Activated naive CD8-positive, alpha-beta T cell treated with anti-CD3 and anti-CD28 coated beads for 36 hours (primary cell): ENCODE measurements at regions not wholly inside any gene's neighbourhood (a gene's known extent, or its start where the extent isn't known, plus 50 kb on each side); places are given as distances from the start of the nearest gene placed in this dataset.

Source experiments
- DNase-seq: peaks from one replicate; pipeline ENCODE4 v3.0.0; 2021
- H3K27ac Mint-ChIP-seq: one replicate; pipeline ENCODE4 v1.8.0; 2022; ENCODE audit warnings: mild to moderate bottlenecking, moderate library complexity, mixed read lengths
- H3K27me3 Mint-ChIP-seq: one replicate; pipeline ENCODE4 v1.8.0; 2022; ENCODE audit warnings: mild to moderate bottlenecking, mixed read lengths
- H3K36me3 Mint-ChIP-seq: one replicate; pipeline ENCODE4 v1.8.0; 2021; ENCODE audit warnings: mild to moderate bottlenecking, mixed read lengths
- H3K4me1 Mint-ChIP-seq: one replicate; pipeline ENCODE4 v1.8.0; 2021; ENCODE audit warnings: mixed read lengths
- H3K4me3 Mint-ChIP-seq: one replicate; pipeline ENCODE4 v1.8.0; 2022; ENCODE audit warnings: mild to moderate bottlenecking, moderate library complexity, mixed read lengths
- H3K9me3 Mint-ChIP-seq: one replicate; pipeline ENCODE4 v1.8.0; 2022; ENCODE audit warnings: mixed read lengths

DNA sequence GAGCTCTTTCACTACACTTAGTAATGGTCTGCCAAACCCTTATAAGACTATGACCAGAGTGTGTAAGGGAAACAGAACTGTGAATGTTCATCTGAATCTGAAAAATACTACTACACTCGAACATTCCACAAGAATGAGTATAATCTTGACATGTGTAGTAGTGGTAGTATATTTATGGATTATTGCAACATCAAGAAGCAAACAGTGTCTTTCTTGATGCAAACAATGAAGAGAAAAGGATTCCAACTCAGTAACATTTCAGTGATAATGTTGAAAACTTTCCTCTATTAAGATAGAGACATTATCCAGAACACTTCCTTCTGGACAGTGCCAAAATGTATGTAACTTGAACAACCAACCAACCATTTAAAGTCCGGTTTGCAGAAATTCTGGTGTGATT is 394.7 kb upstream of the CPEB2 start:
- H3K27me3 Mint-ChIP-seq: peaks cover 11% of the 10 kb centered on the region
- no peak for DNase-seq
- H3K4me3 Mint-ChIP-seq: no peak overlapping the region
- no peak overlapping the region for H3K27ac Mint-ChIP-seq
- no peaks in the 10 kb centered on the region for H3K9me3 Mint-ChIP-seq
- H3K4me1 Mint-ChIP-seq: no peaks in the 10 kb centered on the region
- H3K36me3 Mint-ChIP-seq: no peaks in the 10 kb centered on the region

DNA sequence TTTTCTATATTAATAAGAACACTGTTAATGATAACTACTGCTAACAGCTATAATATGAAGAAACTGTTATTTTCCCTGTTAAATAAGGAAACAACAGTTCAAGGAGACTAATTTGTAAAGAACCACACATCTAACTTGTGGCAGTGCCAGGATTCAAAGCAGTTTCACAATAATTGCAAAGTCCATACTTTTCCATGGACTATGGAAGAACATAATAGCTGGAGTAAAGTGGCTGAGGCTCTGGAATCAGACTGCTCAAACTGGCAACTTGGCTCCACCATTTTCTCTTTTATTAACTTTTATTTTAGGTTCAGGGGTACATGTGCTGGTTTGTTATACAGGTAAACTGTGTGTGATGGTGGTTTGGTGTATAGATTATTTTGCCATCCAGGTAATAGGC is 393.7 kb upstream of the CPEB2 start:
- peaks cover 12% of the 10 kb centered on the region for H3K27me3 Mint-ChIP-seq
- no peak overlapping the region for H3K27ac Mint-ChIP-seq
- no peaks in the 10 kb centered on the region for H3K36me3 Mint-ChIP-seq
- DNase-seq: no peak
- no peak overlapping the region for H3K4me3 Mint-ChIP-seq
- H3K4me1 Mint-ChIP-seq: no peaks in the 10 kb centered on the region
- no peaks in the 10 kb centered on the region for H3K9me3 Mint-ChIP-seq

DNA sequence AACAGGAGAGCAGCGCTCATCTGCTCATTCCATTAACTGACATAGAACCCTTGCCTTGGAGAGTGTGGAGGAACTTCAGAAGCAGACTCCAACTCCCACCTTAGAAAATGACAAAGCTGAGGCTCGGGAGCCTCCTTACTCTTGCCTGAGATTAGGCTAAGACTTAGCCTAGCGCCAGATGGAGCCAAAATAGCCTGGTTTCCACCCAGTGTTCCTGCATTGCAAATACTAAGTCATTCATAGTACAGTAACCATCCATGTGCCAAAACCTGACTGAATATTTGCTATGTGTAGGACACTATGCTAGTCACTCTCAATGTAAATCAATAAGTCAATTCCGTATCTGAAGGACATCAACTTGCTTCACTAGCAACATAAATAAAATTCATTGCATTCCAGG is 387.4 kb upstream of the CPEB2 start:
- Mint-ChIP-seq H3K27me3 (peaks cover 6% of the 10 kb centered on the region), H3K4me3 (no peak overlapping the region), H3K9me3 (no peaks in the 10 kb centered on the region), H3K36me3 (no peaks in the 10 kb centered on the region), H3K4me1 (no peaks in the 10 kb centered on the region), H3K27ac (no peak overlapping the region)
- DNase-seq: no peak

DNA sequence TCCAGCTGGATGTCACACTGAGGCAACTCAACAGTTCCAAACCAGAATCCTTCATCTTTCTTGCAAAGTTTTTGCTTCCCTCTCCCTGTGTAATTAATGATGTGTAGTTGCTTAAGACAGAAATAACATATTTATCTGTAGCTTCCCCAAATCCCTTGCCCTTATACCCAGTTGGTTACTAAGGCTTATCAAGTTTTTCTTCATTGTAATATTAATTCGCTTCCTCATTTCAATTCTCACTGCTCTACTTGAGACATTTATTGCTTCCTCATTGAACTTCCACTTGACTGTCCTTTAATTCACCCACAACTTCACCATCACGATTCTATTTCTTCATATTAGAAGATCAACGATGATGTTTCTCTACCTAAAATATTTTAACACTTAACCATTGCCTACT is 386.6 kb upstream of the CPEB2 start:
- no peaks in the 10 kb centered on the region for H3K9me3 Mint-ChIP-seq
- no peak overlapping the region for H3K4me3 Mint-ChIP-seq
- H3K4me1 Mint-ChIP-seq: no peaks in the 10 kb centered on the region
- no peak for DNase-seq
- no peaks in the 10 kb centered on the region for H3K36me3 Mint-ChIP-seq
- H3K27ac Mint-ChIP-seq: no peak overlapping the region
- H3K27me3 Mint-ChIP-seq: peaks cover 6% of the 10 kb centered on the region

DNA sequence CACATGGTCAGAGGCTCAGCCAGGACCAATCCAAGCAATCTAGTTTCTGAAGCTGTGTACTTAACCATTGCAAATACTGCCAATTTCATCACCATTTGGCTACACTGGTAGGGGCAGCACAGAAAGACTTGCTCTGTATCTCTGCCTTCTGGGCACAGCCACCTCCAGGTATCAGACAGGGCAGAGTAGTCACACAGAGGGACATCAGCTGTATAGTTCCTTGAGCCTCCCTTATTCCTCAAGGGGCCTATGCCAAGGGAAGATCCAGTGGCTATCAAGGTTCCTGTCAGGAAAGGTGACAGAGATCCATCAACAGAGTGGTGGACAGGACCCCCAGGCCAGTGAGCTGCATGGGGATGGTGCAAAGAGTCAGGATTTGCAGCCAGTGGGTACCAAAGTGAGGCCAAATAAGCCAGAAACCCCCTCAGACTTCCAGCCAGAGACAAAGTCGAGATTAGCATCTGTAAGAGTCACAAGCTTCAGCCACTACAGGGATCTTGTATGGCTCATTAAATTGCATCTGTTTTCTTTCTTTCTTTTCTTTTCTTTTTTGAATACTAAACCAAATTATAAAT is 381.6 kb upstream of the CPEB2 start:
- Mint-ChIP-seq H3K4me3 (no peak overlapping the region), H3K36me3 (no peaks in the 10 kb centered on the region), H3K9me3 (no peaks in the 10 kb centered on the region), H3K27ac (no peak overlapping the region), H3K27me3 (no peaks in the 10 kb centered on the region), H3K4me1 (no peaks in the 10 kb centered on the region)
- DNase-seq: no peak

DNA sequence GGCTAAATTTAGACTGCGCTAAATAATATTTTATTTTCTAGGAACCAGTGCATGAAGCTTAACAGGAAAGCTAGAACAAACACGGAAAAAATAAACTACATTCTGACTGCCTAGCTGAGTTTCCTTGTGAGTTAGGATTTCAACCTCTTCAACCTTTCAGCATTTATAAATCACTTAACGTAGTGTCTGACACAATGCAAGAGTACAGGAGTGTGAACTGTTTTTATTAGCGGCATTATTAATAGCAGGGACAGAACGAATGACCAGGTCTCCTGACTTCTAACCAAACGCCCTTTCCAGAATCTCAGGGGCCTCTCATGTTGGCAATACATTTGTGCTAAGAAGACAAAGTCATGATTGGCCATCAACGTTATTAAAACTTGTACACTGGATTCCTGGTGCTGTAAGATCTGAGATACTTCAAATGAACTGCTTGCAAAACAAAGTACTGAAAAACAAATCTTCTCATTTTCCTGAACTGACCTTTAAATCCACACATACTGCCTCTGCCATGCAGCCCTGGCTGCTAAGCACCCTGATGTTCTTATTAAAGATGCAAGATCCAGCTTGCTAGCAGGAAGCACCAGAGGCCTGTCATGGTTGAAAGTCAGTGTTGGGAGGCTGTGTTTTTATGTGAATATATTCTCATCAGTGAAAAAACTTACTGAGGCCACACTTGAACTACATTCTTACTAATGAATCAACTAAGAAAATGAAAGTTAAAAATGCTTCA is 380.4 kb upstream of the CPEB2 start:
- Mint-ChIP-seq H3K9me3 (no peaks in the 10 kb centered on the region), H3K27me3 (no peaks in the 10 kb centered on the region), H3K4me1 (no peaks in the 10 kb centered on the region), H3K4me3 (no peak overlapping the region), H3K27ac (no peak overlapping the region), H3K36me3 (no peaks in the 10 kb centered on the region)
- DNase-seq: no peak

DNA sequence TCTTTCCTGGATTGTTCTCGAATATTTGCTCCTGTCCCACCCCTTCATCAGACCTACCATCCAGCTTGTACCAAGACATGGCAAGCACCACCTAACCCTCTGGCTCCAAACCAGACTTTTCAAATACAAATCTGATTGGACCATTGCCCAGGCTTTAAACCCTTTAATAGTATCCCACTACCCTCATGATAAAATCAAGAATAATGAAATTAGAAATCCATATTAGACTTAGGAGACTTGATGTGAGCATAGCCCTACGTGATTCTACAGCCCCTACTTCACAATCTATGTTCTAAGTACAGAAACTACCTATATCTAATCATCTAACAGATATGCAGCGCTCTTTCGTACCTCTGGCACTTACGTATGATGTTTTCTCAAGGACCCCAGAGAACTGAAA is 375.2 kb upstream of the CPEB2 start:
- DNase-seq: no peak
- Mint-ChIP-seq H3K9me3 (no peaks in the 10 kb centered on the region), H3K27me3 (no peaks in the 10 kb centered on the region), H3K36me3 (no peaks in the 10 kb centered on the region), H3K4me3 (no peak overlapping the region), H3K4me1 (no peaks in the 10 kb centered on the region), H3K27ac (no peak overlapping the region)

DNA sequence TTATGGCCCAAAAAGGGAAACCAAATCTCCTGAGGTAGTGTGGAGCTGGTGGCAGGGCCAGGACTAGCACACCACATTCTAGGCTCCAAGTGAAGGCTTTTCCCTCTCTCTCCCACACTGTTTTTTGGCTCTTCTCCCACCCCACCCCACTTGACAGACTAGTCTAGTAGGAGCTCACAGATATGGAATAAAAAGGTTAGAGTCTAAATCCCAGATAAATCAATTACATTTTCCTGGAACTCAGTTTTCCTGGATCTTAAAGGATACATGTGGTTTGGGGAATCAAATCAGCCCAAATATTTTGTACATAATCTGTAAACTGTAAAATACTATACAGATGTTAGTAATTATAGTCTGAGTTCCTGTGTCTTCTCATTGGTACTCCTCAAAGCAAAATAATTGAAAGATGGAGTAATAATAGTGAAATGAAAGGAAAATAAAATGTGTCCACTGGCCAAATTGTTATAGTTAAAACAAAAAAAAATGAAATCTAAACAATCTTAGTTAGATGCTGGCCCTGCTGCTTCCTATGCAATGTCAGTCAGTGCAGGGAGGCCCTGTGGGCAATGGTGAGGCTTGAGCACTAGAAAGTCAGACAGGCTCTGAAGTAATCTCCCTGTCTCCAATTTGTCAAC is 370.4 kb upstream of the CPEB2 start:
- DNase-seq: no peak
- H3K27me3 Mint-ChIP-seq: no peaks in the 10 kb centered on the region
- no peaks in the 10 kb centered on the region for H3K4me1 Mint-ChIP-seq
- H3K4me3 Mint-ChIP-seq: no peak overlapping the region
- no peak overlapping the region for H3K27ac Mint-ChIP-seq
- no peaks in the 10 kb centered on the region for H3K36me3 Mint-ChIP-seq
- peaks cover 10% of the 10 kb centered on the region for H3K9me3 Mint-ChIP-seq

DNA sequence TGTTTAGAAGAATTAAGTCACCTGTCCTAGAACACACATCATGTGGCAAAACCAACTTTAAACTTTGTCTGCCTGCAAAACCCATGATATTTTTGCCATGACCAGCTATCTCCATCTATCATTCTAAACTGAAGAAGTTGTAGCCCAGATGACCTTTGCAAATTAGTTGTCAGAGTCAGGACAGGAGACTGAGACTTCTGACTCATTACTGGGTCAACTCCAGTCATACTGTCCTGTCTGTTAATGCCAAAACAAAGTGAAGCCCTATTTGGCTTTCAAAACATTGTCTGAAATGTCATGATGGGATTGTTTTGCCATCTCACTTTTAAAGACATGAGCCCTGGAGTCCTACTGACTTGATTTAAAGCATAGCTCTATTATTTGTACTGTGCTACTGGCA is 365.7 kb upstream of the CPEB2 start:
- H3K27ac Mint-ChIP-seq: no peak overlapping the region
- no peak for DNase-seq

DNA sequence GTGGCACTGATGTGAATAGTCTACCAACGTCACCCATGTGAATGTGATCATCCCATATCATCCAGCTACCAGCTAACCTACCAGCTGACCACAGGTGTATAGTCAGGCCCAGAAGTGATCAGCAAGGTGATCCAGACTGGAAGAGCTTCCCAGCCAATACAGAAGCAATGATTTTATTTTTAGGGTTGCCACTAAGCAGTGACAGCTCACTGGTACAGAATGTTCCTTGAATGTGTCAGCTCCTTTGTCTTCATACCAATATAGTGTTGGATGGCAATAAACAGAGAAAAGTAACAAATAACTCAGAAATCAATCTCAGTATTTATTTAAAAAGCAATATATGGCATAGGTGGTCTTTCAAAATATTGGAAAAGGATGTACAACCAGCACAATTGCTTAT is 361.8 kb upstream of the CPEB2 start:
- Mint-ChIP-seq H3K9me3 (no peaks in the 10 kb centered on the region), H3K27me3 (peaks cover 19% of the 10 kb centered on the region), H3K4me1 (no peaks in the 10 kb centered on the region), H3K4me3 (no peak overlapping the region), H3K27ac (no peak overlapping the region), H3K36me3 (no peaks in the 10 kb centered on the region)
- no peak for DNase-seq

More for the DNA sequence above, 365.7 kb upstream of the CPEB2 start:
- Mint-ChIP-seq H3K4me3 (no peak overlapping the region), H3K9me3 (peaks cover 10% of the 10 kb centered on the region), H3K36me3 (no peaks in the 10 kb centered on the region), H3K27me3 (peaks cover 19% of the 10 kb centered on the region), H3K4me1 (no peaks in the 10 kb centered on the region)

DNA sequence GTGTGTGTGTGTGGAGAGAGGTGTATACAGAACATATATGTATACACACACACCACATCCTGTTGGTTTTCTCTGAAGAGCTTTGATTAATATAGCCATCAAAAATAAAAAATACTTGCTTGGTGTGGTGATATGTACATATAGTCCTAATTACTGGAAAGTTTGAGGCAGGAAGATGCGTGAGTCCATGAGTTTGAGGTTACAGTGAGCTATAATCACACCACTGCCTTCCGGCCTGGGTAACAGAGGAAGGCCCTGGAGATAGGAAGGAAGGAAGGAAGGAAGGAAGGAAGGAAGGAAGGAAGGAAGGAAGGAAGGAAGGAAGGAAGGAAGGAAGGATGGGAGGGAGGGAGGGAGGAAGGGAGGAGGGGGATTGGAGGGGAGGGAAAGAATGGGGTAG is 360.4 kb upstream of the CPEB2 start:
- peaks cover 19% of the 10 kb centered on the region for H3K27me3 Mint-ChIP-seq
- no peaks in the 10 kb centered on the region for H3K4me1 Mint-ChIP-seq
- H3K36me3 Mint-ChIP-seq: no peaks in the 10 kb centered on the region
- no peaks in the 10 kb centered on the region for H3K9me3 Mint-ChIP-seq
- no peak for DNase-seq
- no peak overlapping the region for H3K27ac Mint-ChIP-seq
- no peak overlapping the region for H3K4me3 Mint-ChIP-seq

DNA sequence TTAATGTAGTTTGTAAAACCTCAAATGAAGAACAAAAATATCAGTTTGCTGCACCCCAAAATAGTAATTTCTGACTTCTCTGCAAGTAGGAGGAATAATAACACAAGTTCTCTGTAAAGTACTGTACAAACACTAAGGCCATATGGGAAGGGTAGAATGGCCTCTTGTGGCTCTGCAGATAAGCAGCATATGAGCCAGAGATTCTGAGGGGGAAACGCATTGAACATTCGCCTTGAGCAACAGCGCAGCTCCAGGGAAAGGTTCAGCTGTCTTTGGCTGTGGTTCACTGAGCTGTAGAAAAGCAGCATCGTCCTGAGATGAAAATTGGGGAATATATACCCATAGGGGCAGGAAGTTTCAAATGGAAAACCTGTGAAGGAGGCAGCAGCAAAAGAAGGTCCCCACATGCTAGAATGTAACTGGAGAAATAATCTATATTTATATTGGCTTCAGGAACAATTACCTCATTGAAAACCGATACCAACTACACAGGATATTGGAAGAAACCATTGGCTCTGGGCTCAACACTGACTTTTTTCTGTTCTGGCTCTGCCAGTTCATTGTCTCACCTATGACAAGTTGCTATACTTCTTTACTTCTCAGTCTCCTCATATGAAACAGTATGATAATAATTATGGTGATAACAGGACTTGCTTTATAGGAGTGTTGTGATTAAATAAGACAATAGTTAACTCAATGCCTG is 357.6 kb upstream of the CPEB2 start:
- Mint-ChIP-seq H3K36me3 (no peaks in the 10 kb centered on the region), H3K4me3 (no peak overlapping the region), H3K27ac (no peak overlapping the region), H3K4me1 (no peaks in the 10 kb centered on the region), H3K9me3 (no peaks in the 10 kb centered on the region), H3K27me3 (peaks cover under 1% of the 10 kb centered on the region)
- DNase-seq: no peak

DNA sequence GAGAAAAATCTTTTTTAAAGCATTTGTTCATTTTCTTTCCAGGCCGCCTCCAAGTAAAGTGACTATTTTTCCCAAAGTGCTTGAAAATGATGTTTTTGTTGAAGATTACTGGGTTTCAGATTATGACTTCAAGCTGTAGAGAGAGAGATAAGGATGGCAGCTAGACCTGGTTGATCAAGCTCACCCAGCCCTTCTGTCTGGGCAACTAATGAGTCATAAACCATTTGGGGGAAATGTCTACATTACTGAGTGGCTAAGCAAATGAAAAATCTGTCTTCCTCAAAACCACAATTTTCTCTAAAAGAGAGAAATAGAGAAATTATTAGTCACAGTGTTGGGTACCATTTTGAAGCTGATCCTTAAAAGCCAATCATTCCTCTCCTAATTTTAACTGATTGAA is 355.4 kb upstream of the CPEB2 start:
- Mint-ChIP-seq H3K4me3 (no peak overlapping the region), H3K4me1 (no peaks in the 10 kb centered on the region), H3K27me3 (no peaks in the 10 kb centered on the region), H3K27ac (no peak overlapping the region), H3K9me3 (no peaks in the 10 kb centered on the region), H3K36me3 (no peaks in the 10 kb centered on the region)
- DNase-seq: no peak

DNA sequence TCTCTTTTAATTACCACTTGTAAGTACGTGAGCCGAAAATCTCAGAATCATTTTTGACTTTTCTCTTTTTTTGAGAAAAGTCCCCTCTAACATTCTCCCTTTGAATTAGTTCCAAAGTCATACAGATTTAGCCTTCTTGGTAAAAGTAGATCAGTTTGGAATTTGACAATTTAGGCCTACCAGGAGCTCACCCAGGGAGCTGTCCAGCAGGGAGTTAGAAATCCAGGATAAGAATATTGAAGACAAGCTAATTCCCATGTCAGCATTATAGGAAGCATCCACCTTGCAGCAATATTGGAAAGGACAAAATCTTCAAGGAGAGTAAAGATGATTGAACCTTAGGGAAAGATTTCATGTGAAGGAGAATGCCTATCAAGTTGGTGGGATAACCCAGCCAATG is 352.2 kb upstream of the CPEB2 start:
- no peaks in the 10 kb centered on the region for H3K4me1 Mint-ChIP-seq
- no peak for DNase-seq
- no peaks in the 10 kb centered on the region for H3K36me3 Mint-ChIP-seq
- peaks cover 3% of the 10 kb centered on the region for H3K27me3 Mint-ChIP-seq
- no peak overlapping the region for H3K27ac Mint-ChIP-seq
- H3K4me3 Mint-ChIP-seq: no peak overlapping the region
- H3K9me3 Mint-ChIP-seq: peaks cover 2% of the 10 kb centered on the region

DNA sequence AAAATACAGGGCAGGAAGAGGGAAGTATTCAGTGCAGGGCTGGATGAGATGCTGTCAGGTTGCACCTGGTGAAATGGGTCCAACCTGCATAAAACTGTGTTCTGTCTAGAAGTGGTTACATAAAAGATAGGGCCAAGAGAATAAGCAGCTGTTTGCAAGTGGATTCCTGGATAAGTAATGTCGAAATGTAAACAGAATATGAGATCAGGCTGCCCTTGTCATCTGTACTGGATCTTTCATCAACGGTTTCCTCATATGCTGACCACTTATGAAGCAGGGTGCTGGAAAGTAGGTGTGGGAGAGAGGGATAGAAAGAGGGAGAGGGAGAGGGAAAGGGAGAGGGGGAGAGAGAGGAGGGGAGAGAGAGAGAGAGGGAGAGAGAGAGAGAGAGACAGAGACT is 349.8 kb upstream of the CPEB2 start:
- Mint-ChIP-seq H3K4me1 (no peaks in the 10 kb centered on the region), H3K9me3 (peaks cover 2% of the 10 kb centered on the region), H3K4me3 (no peak overlapping the region), H3K27me3 (peaks cover 3% of the 10 kb centered on the region), H3K36me3 (no peaks in the 10 kb centered on the region), H3K27ac (no peak overlapping the region)
- DNase-seq: no peak
